Thyroid gland (tissue), 4 donors: ENCODE measurements at regions not wholly inside any gene's neighbourhood (a gene's known extent, or its start where the extent isn't known, plus 50 kb on each side); places are given as distances from the start of the nearest gene placed in this dataset.

Experiments used
- CTCF ChIP-seq, 6 experiments: fragments of 200-600 bp in 3 of 6; fragments of 450-650 bp in 3 of 6; sonication (generic) in 3 of 6; IDR thresholded peaks; one replicate each; pipeline ENCODE4 v1.5.1; 2016 to 2019; ENCODE audit warnings: antibody characterized with exemption in 6 of 6, mild to moderate bottlenecking in 2 of 6, inconsistent platforms in 1 of 6, moderate library complexity in 1 of 6
- POLR2A ChIP-seq, 2 donors: fragments of 450-650 bp; IDR thresholded peaks; one replicate each; pipeline ENCODE4 v1.6.1; 2017; ENCODE audit warnings: antibody characterized with exemption in 2 of 2, mild to moderate bottlenecking in 2 of 2, moderate library complexity in 1 of 2

- TF ChIP-seq CTCF (IDR thresholded peaks at IDR 0.05): no peak
- TF ChIP-seq POLR2A (IDR thresholded peaks at IDR 0.05): no peak
Observed at GRCh38 chr5:104172976-104173375, 610.4 kb upstream of the NUDT12 start.
